C4-2B (cell line): ENCODE measurements at regions not wholly inside any gene's neighbourhood (a gene's known extent, or its start where the extent isn't known, plus 50 kb on each side); places are given as distances from the start of the nearest gene placed in this dataset.

Source experiments
- ZFX ChIP-seq: fragments of 450-650 bp; IDR thresholded peaks from 2 replicates; pipeline ENCODE4 v1.6.1; 2017
- TF ChIP-seq, protein P1 (sequence below): fragments of 450-650 bp; conservative IDR thresholded peaks from 2 replicates; pipeline ENCODE4 v1.5.1; 2017; ENCODE audit warnings: mild to moderate bottlenecking

DNA sequence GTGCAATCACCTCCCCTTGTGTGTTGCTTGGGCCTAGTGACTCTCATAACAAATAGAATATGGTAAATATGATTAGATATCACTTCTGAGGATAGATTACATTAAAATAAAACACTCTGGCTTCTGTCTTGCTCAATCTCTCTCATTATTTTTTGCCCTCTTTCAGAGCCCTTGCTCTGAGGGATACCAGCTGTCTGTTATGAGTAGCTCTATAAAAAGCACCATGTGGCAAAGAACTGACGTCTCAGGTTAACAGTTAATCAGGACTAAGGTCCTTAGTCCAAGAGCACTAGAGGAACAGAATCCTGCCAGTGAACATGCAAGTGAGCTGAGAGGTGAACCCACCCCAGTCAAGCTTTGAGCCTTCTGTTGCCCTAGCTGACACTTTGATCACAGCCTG is 402.2 kb upstream of the HTR1E start:
- TF ChIP-seq, protein P1, sequence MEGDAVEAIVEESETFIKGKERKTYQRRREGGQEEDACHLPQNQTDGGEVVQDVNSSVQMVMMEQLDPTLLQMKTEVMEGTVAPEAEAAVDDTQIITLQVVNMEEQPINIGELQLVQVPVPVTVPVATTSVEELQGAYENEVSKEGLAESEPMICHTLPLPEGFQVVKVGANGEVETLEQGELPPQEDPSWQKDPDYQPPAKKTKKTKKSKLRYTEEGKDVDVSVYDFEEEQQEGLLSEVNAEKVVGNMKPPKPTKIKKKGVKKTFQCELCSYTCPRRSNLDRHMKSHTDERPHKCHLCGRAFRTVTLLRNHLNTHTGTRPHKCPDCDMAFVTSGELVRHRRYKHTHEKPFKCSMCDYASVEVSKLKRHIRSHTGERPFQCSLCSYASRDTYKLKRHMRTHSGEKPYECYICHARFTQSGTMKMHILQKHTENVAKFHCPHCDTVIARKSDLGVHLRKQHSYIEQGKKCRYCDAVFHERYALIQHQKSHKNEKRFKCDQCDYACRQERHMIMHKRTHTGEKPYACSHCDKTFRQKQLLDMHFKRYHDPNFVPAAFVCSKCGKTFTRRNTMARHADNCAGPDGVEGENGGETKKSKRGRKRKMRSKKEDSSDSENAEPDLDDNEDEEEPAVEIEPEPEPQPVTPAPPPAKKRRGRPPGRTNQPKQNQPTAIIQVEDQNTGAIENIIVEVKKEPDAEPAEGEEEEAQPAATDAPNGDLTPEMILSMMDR = no peak
- TF ChIP-seq ZFX = no peak
